Dendritic cell treated with granulocyte-macrophage colony-stimulating factor and Interleukin-4, amounts not matched to agents 40 ng/mL and 50 ng/mL, for 4 days (primary cell): ENCODE measurements at regions not wholly inside any gene's neighbourhood (a gene's known extent, or its start where the extent isn't known, plus 50 kb on each side); places are given as distances from the start of the nearest gene placed in this dataset.

Source experiments
- H3K27ac Mint-ChIP-seq: one replicate; pipeline ENCODE4 v1.8.0; 2022; ENCODE audit warnings: mild to moderate bottlenecking, mixed read lengths
- H3K27me3 Mint-ChIP-seq: one replicate; pipeline ENCODE4 v1.8.0; 2022; ENCODE audit warnings: mild to moderate bottlenecking, mixed read lengths
- H3K36me3 Mint-ChIP-seq: one replicate; pipeline ENCODE4 v1.8.0; 2022; ENCODE audit warnings: low read depth, mixed read lengths
- H3K4me1 Mint-ChIP-seq: one replicate; pipeline ENCODE4 v1.8.0; 2022; ENCODE audit warnings: low read depth, mixed read lengths
- H3K4me3 Mint-ChIP-seq: one replicate; pipeline ENCODE4 v1.8.0; 2022; ENCODE audit warnings: mild to moderate bottlenecking, moderate library complexity, mixed read lengths
- H3K9me3 Mint-ChIP-seq: one replicate; pipeline ENCODE4 v1.8.0; 2022; ENCODE audit warnings: mixed read lengths
- intact Hi-C: fragments of 100-400 bp; cut with micrococcal nuclease; formaldehyde crosslinking; loops from one replicate; pipeline ENCODE4 v1.15.0; 2022

DNA sequence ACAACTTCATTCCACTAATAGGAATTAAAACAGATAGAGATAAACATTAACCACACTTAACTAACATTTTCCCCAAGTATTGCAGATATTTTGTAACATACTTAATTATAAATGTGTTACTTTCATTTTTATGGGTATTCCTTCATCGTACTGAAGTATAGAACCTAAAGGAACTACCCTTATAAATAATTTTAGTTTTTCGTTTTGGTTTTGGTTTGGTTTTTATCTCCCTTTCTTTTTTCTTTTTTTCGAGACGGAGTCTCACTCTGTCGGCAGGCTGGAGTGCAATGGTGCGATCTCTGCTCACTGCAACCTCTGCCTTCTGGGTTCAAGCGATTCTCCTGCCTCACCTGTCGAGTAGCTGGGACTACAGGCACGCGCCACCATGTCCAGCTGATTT lies 60.1 kb upstream of the LMNB1 start:
- Mint-ChIP-seq H3K27ac (no peak overlapping the region), H3K36me3 (no peaks in the 10 kb centered on the region), H3K9me3 (no peaks in the 10 kb centered on the region), H3K27me3 (no peaks in the 10 kb centered on the region), H3K4me3 (no peak overlapping the region), H3K4me1 (peaks cover 32% of the 10 kb centered on the region)
- intact Hi-C loops = loop anchor here (5.0 kb wide), 1 partner anchor 40 kb away; no protein-coding TSS in a partner anchor

DNA sequence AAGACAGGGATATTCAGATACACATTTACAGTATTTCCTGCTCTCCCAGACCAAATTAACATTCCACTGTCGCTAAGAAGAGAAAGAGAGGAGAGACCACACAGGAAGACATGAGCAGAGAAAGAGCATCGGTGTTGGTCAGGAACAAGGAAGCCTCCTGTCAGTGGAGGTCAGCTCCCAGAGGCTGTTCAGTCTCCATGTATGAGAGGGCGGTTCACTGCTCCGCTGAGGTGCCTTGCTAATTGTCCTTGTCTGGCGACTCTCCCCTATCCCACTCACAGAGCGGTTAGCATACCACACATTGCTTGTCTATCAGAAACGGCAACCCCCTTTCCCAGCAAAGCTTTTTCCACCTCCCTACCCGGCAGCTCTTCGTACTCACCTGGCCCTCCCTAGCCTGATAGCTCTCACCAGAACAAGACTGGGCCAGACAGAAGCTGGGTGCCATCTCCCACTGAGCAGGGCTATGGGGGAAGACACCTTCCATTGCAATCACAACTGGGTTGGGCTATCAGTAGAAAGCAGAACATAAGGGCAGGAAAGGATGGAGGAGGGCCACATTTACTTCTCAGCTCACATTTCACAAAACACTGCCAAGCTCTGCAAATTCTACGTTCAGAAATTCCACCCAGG lies 58.6 kb upstream of the LMNB1 start:
- Mint-ChIP-seq H3K27ac (no peak overlapping the region), H3K36me3 (no peaks in the 10 kb centered on the region), H3K4me1 (peaks cover 27% of the 10 kb centered on the region), H3K27me3 (no peaks in the 10 kb centered on the region), H3K4me3 (no peak overlapping the region), H3K9me3 (no peaks in the 10 kb centered on the region)
- intact Hi-C loops = loop anchor here (5.0 kb wide), 1 partner anchor 39 kb away; no protein-coding TSS in a partner anchor

DNA sequence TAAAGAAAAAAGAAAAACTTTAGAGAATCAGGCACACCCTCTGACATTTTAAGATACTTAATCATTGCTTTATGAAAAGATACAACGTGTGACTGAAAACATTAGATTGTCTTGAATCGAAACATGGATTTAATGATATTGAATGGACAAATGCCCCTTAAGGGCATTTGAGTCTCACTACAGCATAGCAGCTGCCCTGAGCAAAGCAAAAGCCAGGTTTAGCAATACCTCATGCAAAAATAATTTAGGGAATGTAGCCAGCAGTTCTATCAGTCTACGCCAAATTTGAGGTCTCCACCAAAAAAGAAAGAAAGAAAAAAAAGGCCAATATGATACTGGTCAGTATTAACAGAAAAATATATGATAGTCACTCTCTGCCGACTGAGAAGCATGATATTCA lies 56.6 kb upstream of the LMNB1 start:
- H3K27ac Mint-ChIP-seq = no peak overlapping the region
- H3K4me3 Mint-ChIP-seq = no peak overlapping the region
- H3K36me3 Mint-ChIP-seq = no peaks in the 10 kb centered on the region
- intact Hi-C loops = no loop called here
- no peaks in the 10 kb centered on the region for H3K9me3 Mint-ChIP-seq
- H3K27me3 Mint-ChIP-seq = no peaks in the 10 kb centered on the region
- H3K4me1 Mint-ChIP-seq = peaks cover 15% of the 10 kb centered on the region

DNA sequence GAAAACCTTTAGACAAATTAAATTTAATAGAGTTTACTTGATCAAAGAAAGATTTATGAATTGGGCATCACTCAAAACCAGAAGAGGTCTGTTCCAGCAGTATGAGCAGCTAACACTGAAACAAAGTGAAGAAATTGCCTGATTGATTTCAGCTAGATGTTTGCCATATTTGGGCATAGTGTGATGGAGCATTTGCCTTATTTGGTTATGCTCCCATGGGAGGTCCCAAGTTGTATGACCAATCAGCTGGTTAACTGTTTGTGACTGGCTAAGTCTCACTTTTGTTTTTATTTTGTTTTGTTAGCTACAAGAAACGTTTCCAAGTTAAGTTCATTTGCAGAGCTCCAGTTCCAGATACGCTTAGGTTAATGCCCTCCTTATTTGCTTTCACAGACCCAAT lies 53.3 kb upstream of the LMNB1 start:
- Mint-ChIP-seq H3K27me3 (no peaks in the 10 kb centered on the region), H3K27ac (no peak overlapping the region), H3K4me1 (peaks cover 1% of the 10 kb centered on the region), H3K4me3 (no peak overlapping the region), H3K36me3 (no peaks in the 10 kb centered on the region), H3K9me3 (no peaks in the 10 kb centered on the region)
- intact Hi-C loops = no loop called here
